ENCODE measurements at regions not wholly inside any gene's neighbourhood (a gene's known extent, or its start where the extent isn't known, plus 50 kb on each side); places are given as distances from the start of the nearest gene placed in this dataset.

DNA sequence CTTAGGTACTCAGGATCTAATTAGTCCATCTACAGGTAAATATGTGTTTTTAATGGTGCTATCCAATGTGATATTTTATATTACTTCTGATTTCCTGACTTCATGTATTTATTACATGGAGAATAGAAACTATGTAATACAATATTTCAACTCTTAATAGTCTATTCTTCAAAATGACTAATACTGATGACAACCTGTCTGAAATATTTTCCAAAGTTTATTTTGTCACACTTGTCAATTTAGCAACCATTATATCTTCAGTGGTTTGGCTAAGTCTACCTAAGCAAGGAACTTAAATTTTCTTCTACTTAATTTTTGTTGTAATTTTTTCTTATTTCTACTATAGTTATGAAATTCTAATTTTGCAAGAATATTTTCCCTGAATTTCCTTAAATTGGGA is 55.0 kb upstream of the CNTN5 start:
- no peak for TF ChIP-seq FOXK2 (IDR thresholded peaks at IDR 0.05)
- TF ChIP-seq ZNF384 (IDR thresholded peaks at IDR 0.05) = no peak
- TF ChIP-seq SUZ12 (IDR thresholded peaks at IDR 0.05) = no peak
- TF ChIP-seq TARDBP (IDR thresholded peaks at IDR 0.05) = no peak
- no peak for TF ChIP-seq ARNT (IDR thresholded peaks at IDR 0.05)
- no peak for TF ChIP-seq ELF4 (IDR thresholded peaks at IDR 0.05)
- no peak for TF ChIP-seq HDGF (IDR thresholded peaks at IDR 0.05; ENCODE audit: borderline replicate concordance)
- TF ChIP-seq FOXA1 (IDR thresholded peaks at IDR 0.05) = no peak
- TF ChIP-seq CTBP1 (IDR thresholded peaks at IDR 0.05; ENCODE audit: borderline replicate concordance) = no peak
- TF ChIP-seq BHLHE40 (IDR thresholded peaks at IDR 0.05; ENCODE audit: borderline replicate concordance) = no peak
- TF ChIP-seq, protein P1, sequence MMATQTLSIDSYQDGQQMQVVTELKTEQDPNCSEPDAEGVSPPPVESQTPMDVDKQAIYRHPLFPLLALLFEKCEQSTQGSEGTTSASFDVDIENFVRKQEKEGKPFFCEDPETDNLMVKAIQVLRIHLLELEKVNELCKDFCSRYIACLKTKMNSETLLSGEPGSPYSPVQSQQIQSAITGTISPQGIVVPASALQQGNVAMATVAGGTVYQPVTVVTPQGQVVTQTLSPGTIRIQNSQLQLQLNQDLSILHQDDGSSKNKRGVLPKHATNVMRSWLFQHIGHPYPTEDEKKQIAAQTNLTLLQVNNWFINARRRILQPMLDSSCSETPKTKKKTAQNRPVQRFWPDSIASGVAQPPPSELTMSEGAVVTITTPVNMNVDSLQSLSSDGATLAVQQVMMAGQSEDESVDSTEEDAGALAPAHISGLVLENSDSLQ (IDR thresholded peaks at IDR 0.05) = no peak
